Mammary epithelial cell (primary cell): ENCODE measurements at regions not wholly inside any gene's neighbourhood (a gene's known extent, or its start where the extent isn't known, plus 50 kb on each side); places are given as distances from the start of the nearest gene placed in this dataset.

Experiments
- EZH2 ChIP-seq: IDR thresholded peaks from 2 replicates; pipeline ENCODE4 v1.6.1; 2012; ENCODE audit warnings: low read length, inconsistent platforms, borderline replicate concordance
- TF ChIP-seq, protein P1 (sequence below), 2 donors: IDR thresholded peaks in 1 of 2; conservative IDR thresholded peaks in 1 of 2; 2 replicates each; pipeline ENCODE4 v1.5.1; 2011 to 2012; ENCODE audit warnings: inconsistent platforms in 2 of 2, low read length in 2 of 2, mild to moderate bottlenecking in 2 of 2, control low read depth in 1 of 2, low read depth in 1 of 2; ENCODE audit not compliant: insufficient read depth in 1 of 2; ENCODE audit errors: extremely low read depth in 1 of 2

- TF ChIP-seq EZH2, result no peak
- TF ChIP-seq, protein P1, sequence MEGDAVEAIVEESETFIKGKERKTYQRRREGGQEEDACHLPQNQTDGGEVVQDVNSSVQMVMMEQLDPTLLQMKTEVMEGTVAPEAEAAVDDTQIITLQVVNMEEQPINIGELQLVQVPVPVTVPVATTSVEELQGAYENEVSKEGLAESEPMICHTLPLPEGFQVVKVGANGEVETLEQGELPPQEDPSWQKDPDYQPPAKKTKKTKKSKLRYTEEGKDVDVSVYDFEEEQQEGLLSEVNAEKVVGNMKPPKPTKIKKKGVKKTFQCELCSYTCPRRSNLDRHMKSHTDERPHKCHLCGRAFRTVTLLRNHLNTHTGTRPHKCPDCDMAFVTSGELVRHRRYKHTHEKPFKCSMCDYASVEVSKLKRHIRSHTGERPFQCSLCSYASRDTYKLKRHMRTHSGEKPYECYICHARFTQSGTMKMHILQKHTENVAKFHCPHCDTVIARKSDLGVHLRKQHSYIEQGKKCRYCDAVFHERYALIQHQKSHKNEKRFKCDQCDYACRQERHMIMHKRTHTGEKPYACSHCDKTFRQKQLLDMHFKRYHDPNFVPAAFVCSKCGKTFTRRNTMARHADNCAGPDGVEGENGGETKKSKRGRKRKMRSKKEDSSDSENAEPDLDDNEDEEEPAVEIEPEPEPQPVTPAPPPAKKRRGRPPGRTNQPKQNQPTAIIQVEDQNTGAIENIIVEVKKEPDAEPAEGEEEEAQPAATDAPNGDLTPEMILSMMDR (conservative IDR thresholded peaks at IDR 0.05 in 1 of 2, IDR thresholded peaks at IDR 0.05 in 1 of 2; ENCODE audit: extremely low read depth in 1 of 2, insufficient read depth in 1 of 2, low read depth in 1 of 2, low read length in 2 of 2), result no peak
These were observed 90.9 kb upstream of the SLC44A3 start for GRCh38 chr1:94729267-94729666.
